ENCODE measurements at regions not wholly inside any gene's neighbourhood (a gene's known extent, or its start where the extent isn't known, plus 50 kb on each side); places are given as distances from the start of the nearest gene placed in this dataset.
"Not testable (repeated sequence)": the region's sequence is repeated elsewhere in the genome, so short reads cannot be mapped to it uniquely, and the experiment has no call there.

DNA sequence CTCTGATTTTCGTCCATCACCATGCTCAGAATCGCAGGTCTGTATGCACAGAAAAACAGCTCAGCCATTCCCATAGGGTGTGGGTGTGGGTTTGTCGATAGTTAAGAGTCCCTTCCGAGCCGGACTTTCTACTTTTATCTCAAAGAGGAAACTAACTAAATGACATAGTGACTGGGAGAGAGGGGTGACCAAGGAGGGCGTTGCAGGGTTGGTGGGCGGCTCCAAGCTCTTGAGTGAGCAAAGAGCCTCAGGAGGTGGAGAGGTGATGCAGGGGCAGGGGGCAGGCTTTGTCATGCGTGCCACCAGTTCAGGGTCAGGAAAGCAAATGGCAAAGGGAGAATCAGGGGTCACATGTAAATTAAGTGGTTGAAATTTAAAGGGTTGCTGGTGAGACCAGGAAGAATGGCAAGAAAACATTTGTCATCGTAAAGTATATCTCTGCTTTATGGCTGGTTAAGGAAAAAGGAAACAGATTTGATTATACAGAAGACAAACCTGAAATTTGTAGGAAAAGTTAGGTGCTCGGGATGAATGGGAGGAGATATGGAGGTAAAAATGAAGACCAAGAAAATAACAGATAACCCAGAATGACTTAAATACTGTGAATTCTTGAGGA lies 249.0 kb downstream of the SETD4 start:
- TF ChIP-seq, protein P1, sequence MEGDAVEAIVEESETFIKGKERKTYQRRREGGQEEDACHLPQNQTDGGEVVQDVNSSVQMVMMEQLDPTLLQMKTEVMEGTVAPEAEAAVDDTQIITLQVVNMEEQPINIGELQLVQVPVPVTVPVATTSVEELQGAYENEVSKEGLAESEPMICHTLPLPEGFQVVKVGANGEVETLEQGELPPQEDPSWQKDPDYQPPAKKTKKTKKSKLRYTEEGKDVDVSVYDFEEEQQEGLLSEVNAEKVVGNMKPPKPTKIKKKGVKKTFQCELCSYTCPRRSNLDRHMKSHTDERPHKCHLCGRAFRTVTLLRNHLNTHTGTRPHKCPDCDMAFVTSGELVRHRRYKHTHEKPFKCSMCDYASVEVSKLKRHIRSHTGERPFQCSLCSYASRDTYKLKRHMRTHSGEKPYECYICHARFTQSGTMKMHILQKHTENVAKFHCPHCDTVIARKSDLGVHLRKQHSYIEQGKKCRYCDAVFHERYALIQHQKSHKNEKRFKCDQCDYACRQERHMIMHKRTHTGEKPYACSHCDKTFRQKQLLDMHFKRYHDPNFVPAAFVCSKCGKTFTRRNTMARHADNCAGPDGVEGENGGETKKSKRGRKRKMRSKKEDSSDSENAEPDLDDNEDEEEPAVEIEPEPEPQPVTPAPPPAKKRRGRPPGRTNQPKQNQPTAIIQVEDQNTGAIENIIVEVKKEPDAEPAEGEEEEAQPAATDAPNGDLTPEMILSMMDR (conservative IDR thresholded peaks at IDR 0.05; ENCODE audit: low read length) = no peak
- no peak overlapping the region for H3K4me3 ChIP-seq (ENCODE audit: low read length)
- DNase-seq (ENCODE audit: low read depth) = no peak

DNA sequence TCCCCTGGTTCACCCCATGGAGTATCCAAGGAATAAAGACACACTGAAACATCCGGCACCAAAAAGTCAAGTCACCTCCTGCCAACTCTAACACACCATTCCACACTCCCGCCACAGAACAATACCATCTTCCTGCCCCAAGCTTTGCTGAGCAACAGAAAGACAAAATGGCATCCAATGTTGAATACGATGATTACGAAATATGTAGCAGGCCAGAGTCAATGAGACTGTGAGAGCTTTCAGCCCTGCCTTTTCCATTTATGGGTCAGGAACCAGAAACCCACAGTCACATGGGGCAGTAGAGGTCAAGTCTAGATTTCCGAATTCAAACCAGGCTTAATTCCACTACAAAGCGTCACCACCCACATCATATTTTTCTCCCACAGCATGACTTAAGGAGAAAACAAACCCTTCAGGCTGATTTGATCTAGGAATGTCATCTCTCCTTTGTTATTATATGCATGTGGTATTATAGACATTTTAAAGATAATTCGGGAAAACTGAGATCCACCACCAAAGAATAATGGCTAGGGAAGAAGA lies 249.8 kb downstream of the SETD4 start:
- no peak overlapping the region for H3K4me3 ChIP-seq (ENCODE audit: low read length)
- DNase-seq (ENCODE audit: low read depth) = no peak
- TF ChIP-seq, protein P1 (conservative IDR thresholded peaks at IDR 0.05; ENCODE audit: low read length) = no peak

DNA sequence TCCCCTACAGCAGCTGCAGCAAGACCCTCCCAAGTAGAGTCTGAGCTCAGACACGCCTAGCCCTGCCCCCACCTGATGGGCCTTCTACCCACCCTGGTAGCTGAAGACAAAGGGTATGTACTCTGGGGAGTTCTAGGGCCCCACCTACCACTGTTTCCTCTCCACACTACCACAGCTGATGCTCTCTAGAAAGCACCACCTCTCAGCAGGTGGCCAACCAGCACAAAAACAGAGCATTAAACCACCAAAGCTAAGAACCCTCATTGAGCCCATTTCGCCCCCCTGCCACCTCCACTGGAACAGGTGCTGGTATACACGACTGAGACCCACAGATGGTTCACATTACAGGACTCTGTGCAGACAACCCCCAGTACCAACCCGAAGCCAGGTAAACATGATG lies 258.9 kb downstream of the SETD4 start:
- DNase-seq (ENCODE audit: low read depth) = no peak
- TF ChIP-seq, protein P1 (conservative IDR thresholded peaks at IDR 0.05; ENCODE audit: low read length) = no peak

DNA sequence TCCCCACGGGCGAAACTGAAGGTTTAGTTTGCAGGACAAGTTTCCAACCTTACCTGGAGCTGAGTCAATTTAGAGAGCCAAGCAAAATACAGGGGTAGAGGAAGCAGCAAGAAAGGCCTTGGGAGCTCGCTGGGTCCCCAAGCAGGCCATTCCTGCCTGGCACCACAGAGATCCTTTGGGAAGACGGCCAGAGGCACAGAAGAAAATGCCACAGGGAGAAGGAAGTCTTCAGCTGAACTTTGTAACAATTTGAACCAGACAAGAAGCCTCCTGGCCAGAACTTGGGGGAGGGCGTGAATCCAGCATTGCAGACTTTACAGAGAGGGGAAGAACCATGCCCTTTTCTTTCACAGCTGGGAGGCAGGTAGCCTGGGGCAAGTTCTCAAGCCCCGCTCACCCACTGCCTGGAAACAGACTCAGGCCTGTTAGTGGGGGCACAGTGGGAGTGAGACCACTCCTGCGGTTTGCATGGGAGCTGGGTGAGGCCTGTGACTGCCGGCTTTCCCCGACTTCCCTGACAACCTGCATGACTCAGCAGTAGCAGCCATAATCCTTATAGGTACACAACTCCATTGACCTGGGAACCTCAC lies 259.4 kb downstream of the SETD4 start:
- H3K4me3 ChIP-seq (ENCODE audit: low read length); DNase-seq (ENCODE audit: low read depth): not testable (repeated sequence)

More for the DNA sequence above, 258.9 kb downstream of the SETD4 start:
- H3K4me3 ChIP-seq (ENCODE audit: low read length) = no peak overlapping the region

DNA sequence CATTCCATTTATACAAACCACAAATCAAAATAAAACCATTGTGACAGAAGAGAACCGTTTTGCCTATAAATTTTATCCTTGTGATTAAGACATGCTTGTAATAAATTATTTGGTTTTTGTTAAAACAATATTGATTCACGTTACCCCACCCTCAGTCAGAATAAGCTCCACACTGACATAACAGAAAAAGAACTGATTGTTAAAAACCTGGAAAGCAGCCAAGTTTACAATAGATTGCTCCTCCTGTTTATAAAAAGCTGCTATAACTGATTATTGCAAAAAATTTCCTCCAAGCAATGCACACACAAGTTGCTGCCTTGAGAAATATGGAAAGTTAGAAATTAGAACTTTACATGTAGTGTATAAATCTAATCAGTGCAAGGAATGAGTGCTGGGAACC lies 263.5 kb downstream of the SETD4 start:
- no peak overlapping the region for H3K4me3 ChIP-seq (ENCODE audit: low read length)
- TF ChIP-seq, protein P1 (conservative IDR thresholded peaks at IDR 0.05; ENCODE audit: low read length) = no peak
- no peak for DNase-seq (ENCODE audit: low read depth)

DNA sequence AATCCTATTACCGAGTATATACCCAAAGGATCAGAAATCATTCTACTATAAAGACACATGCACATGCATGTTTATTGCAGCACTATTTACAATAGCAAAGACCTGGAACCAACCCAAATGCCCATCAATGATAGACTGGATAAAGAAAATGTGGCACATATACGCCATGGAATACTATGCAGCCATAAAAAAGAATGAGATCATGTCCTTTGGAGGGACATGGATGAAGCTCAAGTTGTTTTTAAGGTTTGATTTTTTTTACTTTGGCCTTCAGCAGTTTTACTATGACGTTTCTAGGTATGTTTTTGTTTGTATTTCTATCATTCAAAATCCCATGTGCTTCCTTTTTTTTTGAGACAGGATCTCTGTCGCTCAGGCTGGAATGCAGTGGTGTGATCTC lies 265.8 kb downstream of the SETD4 start:
- not testable (repeated sequence) for DNase-seq (ENCODE audit: low read depth); H3K4me3 ChIP-seq (ENCODE audit: low read length)

DNA sequence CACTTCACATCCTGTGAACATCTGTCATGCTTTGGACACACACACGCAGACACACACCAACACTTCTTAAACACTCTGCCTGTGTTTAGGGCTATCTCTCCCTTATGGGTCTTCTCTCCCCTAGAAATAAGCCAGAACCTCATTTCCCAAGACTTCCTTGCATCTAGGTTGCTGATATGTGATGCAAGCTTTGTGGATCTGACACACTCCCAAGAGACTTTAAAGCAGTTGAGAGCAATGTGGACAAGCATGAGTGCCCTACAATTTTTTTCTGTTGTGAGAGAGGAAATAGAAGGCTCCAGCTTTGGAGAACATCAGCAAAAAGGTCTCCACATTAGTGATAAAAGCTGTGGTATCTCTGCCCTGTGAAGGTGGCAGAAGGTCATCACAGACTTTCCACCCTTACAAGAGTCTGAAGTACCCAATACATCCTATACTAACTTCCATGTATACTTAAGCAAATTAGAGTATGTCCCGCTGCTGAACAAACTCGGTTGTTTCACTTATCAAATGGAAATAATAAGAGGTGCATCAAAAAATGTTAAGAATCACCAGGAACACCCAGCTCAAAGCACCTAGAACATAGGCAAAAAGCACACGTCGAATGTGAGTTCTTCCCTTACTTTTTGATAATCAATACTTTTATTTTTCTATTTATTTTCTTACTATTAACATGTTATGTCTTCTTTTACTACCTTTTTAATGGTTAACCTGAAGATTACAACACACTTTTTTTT lies 267.6 kb downstream of the SETD4 start:
- TF ChIP-seq, protein P1 (conservative IDR thresholded peaks at IDR 0.05; ENCODE audit: low read length) = no peak
- DNase-seq (ENCODE audit: low read depth) = peak; percentile 27
- no peak overlapping the region for H3K4me3 ChIP-seq (ENCODE audit: low read length)
